HG02588 (cell line): ENCODE measurements at regions not wholly inside any gene's neighbourhood (a gene's known extent, or its start where the extent isn't known, plus 50 kb on each side); places are given as distances from the start of the nearest gene placed in this dataset.

Experiments used
- ATAC-seq: cut with Tn5 transposase; IDR thresholded peaks from one replicate; pipeline ENCODE4 v1.9.1; 2021; ENCODE audit warnings: mild to moderate bottlenecking, moderate library complexity; ENCODE audit not compliant: unreplicated experiment

GRCh38 chr7:46839651-46840050, 742.3 kb downstream of the TNS3 start:
- no peak for ATAC-seq

DNA sequence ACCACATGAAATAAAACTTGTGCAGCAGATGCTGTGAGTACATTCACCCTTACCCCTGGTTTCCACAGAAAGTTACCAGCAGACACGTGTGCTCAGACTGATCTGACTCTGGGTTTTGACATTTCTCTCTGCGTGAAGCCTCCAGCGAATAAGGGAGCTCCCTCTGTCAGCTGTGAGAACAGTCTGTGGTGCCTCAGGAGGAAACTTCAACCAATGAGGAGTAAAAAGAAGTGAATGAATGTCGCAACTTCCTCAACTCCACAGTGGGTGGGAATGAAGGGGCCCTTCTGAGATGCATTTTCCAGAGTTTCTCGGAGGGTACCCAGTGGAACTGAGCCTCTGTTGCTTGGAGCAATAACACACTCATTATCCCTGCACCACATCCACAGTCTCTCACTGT, 743.4 kb downstream of the TNS3 start:
- ATAC-seq, result no peak

- no peak for ATAC-seq
Observed at GRCh38 chr7:46835556-46835955, 746.4 kb downstream of the TNS3 start.

DNA sequence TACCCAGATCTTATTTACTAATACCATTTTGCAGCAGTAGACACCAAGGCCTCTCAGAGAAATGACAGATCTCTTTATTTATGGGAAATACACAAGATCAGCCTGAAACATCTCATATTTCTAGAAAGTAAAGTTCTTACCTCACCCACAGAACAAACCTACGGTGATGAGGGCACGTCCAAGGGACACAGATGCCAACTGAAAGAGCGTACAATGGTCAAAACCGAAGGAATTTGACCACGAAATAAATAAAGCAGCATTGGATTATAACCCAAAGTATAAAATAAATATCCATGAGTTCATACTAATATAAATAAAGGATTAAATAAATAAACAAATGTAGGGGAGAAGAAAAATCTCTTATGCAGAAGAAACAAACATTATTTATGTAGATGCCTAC, 747.0 kb downstream of the TNS3 start:
- ATAC-seq, result no peak

DNA sequence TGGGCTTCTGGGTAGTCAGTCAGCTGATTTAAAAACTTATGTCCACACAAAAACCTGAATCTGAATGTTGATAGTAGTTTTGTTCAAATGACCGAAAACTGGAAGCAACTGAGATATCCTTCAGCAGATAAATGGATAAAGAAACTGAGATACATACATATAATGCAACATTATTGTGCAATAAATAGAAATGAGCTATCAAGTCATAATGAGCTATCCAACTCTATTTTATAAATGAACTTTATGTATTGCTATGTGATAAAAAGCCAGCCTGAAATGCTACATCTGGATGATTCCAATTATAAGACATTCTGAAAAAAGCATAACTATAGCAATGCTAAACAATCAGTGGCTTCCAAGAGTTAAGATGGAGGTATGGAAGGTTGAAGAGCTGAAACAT, 748.7 kb downstream of the TNS3 start:
- no peak for ATAC-seq

DNA sequence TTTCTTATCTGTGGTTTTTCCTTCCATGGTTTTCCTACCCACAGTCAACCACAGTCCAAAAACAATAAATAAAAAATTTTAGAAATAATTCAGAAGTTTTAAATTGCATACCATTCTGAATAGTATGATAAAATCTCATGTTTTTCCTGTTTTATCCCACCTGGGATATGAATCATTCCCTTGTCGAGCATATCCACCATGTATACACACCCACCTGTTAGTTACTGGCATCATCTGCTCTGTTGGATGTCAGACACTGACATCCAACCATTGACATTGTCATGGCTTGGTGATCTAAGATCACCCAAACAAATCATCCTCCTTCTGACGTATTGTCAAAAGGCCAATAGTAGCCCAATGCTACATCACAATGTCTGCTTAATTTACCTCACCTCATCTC, 749.8 kb downstream of the TNS3 start:
- no peak for ATAC-seq

- ATAC-seq, result no peak
Observed at GRCh38 chr7:46819819-46820218, 762.1 kb downstream of the TNS3 start.

DNA sequence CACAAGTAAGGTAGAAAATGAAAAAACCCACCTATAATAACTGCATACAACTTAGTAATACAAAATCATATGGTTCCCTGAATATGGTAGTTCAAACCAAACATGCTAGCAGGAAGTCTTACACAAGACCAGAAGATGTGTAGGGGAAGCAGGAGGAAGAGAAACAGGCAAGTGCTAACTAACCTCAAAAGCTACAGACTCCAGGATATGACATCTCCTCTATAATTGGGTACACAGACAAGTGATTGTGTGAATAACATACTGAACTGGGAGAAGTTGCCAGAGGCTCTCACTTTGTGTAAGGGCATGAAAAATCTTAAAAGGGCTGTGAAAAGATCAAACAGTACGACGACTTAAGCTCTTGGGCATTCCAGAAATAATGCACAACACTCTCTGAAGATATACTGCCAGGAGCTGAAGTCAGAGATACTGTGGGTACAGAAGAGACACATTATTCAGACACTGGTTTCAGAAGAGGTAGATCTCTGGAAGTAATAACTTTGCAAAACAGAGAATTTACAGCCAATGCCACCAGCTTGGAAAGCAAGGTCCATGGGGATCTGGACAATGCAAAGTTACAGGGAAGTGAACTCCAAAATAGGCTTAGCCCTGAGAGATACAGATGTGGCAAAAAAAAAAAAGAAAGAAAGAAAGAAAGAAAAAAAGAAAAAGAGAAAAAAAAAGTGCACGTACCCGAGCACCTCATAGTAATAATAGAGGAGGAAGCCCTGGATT, 767.2 kb downstream of the TNS3 start:
- no peak for ATAC-seq

- ATAC-seq, result no peak
Observed at GRCh38 chr7:46812101-46812675, 769.7 kb downstream of the TNS3 start.

DNA sequence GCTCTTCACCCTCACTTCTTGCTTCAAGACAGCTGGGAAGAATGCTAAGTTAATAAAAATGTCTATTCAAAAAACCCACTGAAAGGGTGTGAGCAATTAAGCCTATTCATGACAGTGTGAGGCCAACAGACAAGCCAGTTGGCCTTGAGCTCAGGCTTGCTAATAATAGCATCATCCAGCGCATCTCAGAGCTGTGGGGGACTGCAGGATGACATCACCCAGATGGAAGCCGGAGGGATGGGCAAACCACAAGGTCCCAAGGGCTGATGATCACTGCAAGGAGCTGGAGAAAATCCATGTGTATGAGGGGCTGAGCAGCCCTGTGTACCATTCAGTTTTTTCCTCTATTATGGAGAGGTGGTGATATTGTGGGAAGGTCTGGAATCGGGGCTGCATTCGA, 770.4 kb downstream of the TNS3 start:
- ATAC-seq, result no peak

GRCh38 chr7:46810986-46811385, 770.9 kb downstream of the TNS3 start:
- no peak for ATAC-seq

- no peak for ATAC-seq
Observed at GRCh38 chr7:46809886-46810285, 772.0 kb downstream of the TNS3 start.

- ATAC-seq, result no peak
Observed at GRCh38 chr7:46806856-46807255, 775.1 kb downstream of the TNS3 start.

DNA sequence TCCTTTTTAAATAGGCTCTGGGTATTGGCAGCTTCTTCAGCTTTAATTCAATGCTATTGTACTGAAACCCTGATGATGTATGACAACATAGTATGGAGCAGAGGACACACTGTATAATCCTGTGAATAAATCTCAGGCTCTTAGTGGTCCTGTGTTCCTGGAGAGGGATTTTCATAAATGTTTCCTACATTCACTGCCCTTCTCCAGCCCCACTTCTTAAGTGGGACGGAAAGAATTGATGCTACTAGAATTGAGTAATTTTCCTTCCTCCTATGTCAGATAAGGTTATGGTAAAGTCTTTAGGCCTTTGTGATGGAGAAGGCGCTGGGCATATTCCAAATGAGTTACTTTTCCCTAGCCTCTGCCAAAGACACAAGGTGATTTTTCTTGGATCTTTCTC, 779.4 kb downstream of the TNS3 start:
- ATAC-seq, result no peak

- no peak for ATAC-seq
Observed at GRCh38 chr7:46791188-46791587, 790.7 kb downstream of the TNS3 start.

DNA sequence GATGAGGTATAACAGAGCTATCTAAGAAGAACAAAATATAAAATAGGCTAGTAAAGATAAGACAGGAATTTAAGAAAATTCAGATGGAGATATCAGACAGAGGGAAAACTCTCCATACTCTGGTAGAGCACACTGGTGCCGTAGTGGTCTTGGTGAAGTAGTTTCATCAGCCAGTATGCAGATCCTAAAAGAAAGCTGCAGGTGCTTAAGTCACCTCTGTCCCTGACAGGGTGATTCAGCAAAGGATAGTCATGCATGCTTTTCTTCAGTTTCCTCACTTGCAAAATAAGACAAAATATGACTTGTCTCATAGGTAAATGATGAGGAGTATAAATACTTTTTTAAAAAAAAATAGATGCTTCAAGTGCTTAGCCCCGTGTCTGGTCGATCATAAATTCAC, 794.9 kb downstream of the TNS3 start:
- no peak for ATAC-seq

DNA sequence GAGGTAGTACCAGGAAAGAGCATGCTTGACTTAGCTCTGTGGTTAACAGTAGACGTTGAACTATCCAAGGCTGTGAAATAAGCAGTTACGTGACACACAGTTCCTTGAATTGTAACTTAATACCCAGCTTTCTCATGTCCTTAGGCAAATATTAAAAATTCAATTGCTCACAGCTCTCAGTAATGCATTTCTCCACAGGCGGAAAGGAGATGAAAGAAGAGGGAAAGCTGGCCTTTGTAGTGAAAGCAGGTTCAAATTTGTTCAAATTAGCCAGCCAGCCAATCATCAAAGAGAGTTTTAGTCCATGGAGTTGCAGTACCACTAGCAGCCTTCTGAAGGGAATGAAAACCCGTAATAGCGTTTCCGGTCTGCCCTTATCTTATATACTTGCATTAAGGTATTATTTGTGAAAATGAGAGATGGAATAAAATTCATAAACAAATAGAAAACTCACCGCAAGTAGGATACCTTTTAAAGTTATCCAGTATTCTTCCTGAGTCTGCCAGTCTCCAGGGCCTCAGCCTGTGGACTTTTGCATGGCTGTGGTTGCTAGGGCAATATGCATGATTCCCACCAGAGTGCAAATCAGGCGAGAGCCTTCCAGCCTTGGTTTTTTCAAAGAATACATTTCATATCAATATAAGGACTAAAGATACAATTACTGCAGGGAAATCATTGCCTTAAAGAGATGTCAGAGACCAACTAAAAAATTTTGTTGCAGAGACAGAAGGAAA, 795.5 kb downstream of the TNS3 start:
- ATAC-seq, result no peak

- ATAC-seq, result no peak
Observed at GRCh38 chr7:46784732-46785131, 797.2 kb downstream of the TNS3 start.

DNA sequence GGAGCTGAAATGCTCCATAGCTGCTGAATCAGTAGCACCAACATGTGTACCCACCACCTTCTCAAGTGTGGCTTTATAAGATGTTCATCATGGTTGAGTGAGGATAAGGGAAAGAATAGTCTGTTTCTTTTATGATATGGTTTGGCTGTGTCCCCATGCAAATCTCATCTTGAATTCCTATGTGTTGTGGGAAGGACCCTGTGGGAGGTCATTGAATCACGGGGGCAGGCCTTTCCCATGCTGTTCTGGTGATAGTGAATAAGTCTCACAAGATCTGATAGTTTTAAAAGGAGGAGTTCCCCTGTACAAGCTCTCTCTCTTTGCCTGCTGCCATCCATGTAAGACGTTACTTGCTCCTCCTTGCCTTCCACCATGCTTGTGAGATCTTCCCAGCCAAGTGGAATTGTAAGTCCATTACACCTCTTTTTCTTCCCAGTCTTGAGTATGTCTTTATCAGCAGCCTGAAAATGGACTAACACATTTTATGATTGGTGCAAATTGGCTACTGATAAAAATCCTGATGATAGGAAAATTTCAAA, 799.9 kb downstream of the TNS3 start:
- no peak for ATAC-seq

DNA sequence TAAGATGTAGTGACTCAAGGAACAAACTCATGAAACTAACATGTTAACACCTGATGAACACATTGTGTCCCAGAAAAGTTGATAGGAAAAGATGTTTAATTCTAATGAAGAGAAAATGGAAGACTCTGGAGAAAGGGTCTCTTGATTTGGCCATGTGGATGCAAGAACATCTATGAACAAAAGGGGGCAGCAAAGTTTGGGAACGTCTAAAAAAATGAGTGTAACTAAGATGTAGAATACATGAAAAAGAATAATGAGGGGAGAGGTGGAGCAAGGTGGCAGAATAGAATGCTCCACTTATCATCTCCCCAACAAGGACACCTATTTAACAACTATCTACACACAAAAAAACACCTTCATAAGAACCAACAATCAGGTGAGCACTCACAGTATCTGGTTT, 805.1 kb downstream of the TNS3 start:
- ATAC-seq, result no peak

DNA sequence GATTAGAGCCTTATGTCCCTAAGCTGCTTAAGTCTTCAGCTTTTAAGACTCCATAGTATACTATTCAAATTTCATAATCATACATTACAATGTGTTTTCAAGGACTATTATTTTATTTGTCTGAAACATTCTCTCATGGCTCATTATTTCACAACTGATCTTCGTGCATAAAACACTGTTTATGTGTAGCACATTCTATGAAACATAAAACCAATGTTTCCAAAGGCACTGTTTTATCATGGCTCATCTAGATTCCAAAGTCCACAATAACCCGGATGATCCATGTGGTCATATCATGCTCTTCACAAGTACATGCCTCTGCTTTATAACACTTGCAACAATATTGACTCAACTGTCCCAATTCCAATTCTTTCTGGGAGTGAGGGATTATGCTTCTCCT, 806.1 kb downstream of the TNS3 start:
- ATAC-seq, result no peak

DNA sequence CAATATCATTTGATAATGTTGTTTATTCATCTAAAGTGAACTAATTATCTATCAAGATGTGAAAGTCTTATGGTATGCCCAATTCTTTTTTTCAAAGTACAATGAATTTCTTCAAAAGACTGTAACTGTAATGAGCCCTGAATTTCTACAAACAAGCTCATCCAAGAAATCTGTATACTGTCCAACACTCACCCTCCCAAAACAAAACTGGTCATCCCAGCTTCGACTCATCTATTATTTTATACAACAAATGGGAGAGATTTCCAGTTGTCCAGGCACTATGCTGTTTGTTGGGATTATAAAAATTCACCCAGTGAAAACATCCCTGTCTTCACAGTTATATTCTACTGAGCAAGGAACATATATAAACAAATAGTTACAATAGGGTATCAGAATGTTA, 806.9 kb downstream of the TNS3 start:
- no peak for ATAC-seq
